Aorta (tissue), 5 donors: ENCODE measurements at regions not wholly inside any gene's neighbourhood (a gene's known extent, or its start where the extent isn't known, plus 50 kb on each side); places are given as distances from the start of the nearest gene placed in this dataset.
A peak's percentile ranks its signal among the peaks of the same experiment; 100 is the strongest.
"Not testable (repeated sequence)": the region's sequence is repeated elsewhere in the genome, so short reads cannot be mapped to it uniquely, and the experiment has no call there.

ENCODE experiments used
- ATAC-seq: fragments of 200-7000 bp; cut with Tn5 transposase; one replicate; pipeline ENCODE4 v1.9.1; 2022; ENCODE audit warnings: moderate library complexity; ENCODE audit not compliant: low FRiP score
- DNase-seq, 2 donors: peaks; one replicate each; pipeline ENCODE4 v3.0.0-alpha.2; 2020
- H3K27ac ChIP-seq, 2 donors: one replicate each; pipeline ENCODE4 v1.5.1; 2013; ENCODE audit warnings: low read length in 2 of 2, mild to moderate bottlenecking in 2 of 2, moderate library complexity in 2 of 2, control low read depth in 1 of 2, inconsistent platforms in 1 of 2, low read depth in 1 of 2
- H3K27me3 ChIP-seq, 2 donors: one replicate each; pipeline ENCODE4 v1.6.1; 2013; ENCODE audit warnings: control low read depth in 1 of 2, low read length in 1 of 2, mild to moderate bottlenecking in 1 of 2, moderate library complexity in 1 of 2; ENCODE audit not compliant: insufficient read depth in 2 of 2, control insufficient read depth in 1 of 2
- H3K36me3 ChIP-seq, 2 donors: one replicate each; pipeline ENCODE4 v1.6.1; 2013; ENCODE audit warnings: control low read depth in 1 of 2, low read length in 1 of 2, mild to moderate bottlenecking in 1 of 2; ENCODE audit not compliant: insufficient read depth in 2 of 2, control insufficient read depth in 1 of 2
- H3K4me1 ChIP-seq, 2 donors: one replicate each; pipeline ENCODE4 v1.6.1; 2013; ENCODE audit warnings: low read length in 2 of 2, control low read depth in 1 of 2, mild to moderate bottlenecking in 1 of 2, moderate library complexity in 1 of 2; ENCODE audit not compliant: insufficient read depth in 2 of 2, control insufficient read depth in 1 of 2
- H3K4me3 ChIP-seq, 2 donors: one replicate each; pipeline ENCODE4 v1.5.1; 2013; ENCODE audit warnings: low read length in 2 of 2, control low read depth in 1 of 2, mild to moderate bottlenecking in 1 of 2
- H3K9me3 ChIP-seq: one replicate; pipeline ENCODE4 v1.6.1; 2013; ENCODE audit warnings: mild to moderate bottlenecking, low read length; ENCODE audit not compliant: control insufficient read depth
- WGBS, 2 donors: extraction: QIAGEN DNeasy Blood & Tissue Kit; methylation state at CpG; one replicate each; pipeline ENCODE4 v1.1.7; 2013; 5-methylcytosine and 5-hydroxymethylcytosine counted together
- intact Hi-C, 2 donors: fragments of 100-400 bp; cut with DNase I; formaldehyde crosslinking; loops; one replicate each; pipeline versions ENCODE4 v1.14.2 to v1.15.0; 2022
- donor health status: healthy with polysubstance abuse.
- donor health status: Bipolar disorder and iron deficiency.
- donor health status: DM: no; HTN: no; CAD: no.
- donor health status: DM: no; HTN: no; CAD: no.
- donor health status: DM: yes; HTN: yes; CAD: no.

DNA sequence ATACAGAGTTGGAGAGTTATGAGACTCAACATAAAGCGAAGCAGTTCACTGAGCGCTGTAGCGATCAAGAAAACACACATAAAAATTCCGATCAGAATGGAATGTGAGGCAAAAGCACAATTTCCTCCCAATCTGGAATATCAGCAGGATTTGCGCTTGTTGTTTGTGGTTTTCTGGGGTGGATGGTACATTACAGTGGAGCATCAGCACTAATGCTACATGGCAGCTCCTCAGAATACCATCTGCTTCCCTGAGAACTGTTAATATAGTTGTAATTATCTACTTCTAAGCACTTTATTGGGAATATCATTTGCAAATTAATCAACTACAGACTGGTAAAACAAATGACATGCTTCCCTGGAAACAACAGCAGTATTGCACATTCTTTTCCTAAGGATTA lies 324.1 kb upstream of the PPARGC1A start:
- DNase-seq (no peak), ATAC-seq (no peak)
- H3K27ac ChIP-seq: no peak overlapping the region
- peaks cover 1% of the 10 kb centered on the region for H3K9me3 ChIP-seq
- H3K4me1 ChIP-seq: no peaks in the 10 kb centered on the region
- intact Hi-C loops: no loop called here
- no peaks in the 10 kb centered on the region for H3K27me3 ChIP-seq
- no peak overlapping the region for H3K4me3 ChIP-seq
- no peaks in the 10 kb centered on the region for H3K36me3 ChIP-seq
- WGBS, 2 donors: 75 to 82% methylated on average over 5 of the region's 5 CpGs

DNA sequence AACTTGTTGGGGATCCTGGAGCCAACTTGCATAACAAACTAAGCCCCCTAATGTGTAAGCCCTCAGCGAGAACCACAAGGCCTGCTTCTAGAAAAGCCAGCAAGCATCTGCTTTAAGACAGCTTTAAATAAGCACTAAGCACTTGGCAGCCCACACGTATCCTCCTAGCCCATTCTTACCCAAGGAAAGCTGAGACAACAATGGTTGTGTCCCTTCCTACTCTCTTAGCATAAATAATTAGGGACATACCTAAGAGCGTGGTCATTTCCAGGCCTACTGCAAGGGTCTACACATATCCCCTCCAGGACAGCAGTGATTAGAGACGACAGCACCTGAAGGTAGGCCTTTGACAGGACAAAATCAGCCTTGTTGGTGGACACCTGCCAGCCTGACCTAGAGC lies 322.8 kb upstream of the PPARGC1A start:
- Histone ChIP-seq H3K4me1 (no peaks in the 10 kb centered on the region), H3K36me3 (no peaks in the 10 kb centered on the region), H3K4me3 (no peak overlapping the region), H3K27ac (no peak overlapping the region), H3K9me3 (no peaks in the 10 kb centered on the region), H3K27me3 (no peaks in the 10 kb centered on the region)
- ATAC-seq (no peak), DNase-seq (no peak)
- 94 to 96% methylated on average over 4 of the region's 4 CpGs for WGBS, 2 donors
- intact Hi-C loops: no loop called here

DNA sequence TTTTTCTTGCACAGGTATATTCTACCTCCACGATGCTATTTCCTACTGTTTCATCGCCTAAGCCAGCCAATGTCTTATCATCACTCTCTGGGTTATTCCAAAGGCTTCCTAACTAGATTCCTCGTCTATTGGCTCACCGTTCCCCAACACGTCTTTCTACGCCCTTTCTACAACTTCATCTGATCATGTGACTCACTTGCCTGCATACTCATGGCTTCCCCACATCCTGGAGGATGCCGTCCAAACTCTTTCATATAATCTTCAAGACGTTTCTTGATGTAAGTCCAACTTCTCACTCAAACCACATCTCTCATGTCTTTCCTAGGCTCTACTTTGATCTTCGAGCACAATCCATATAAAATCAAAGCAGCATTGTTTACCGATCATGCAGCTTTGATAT lies 322.0 kb upstream of the PPARGC1A start:
- no peaks in the 10 kb centered on the region for H3K36me3 ChIP-seq
- ATAC-seq: no peak
- no peak overlapping the region for H3K4me3 ChIP-seq
- H3K9me3 ChIP-seq: no peaks in the 10 kb centered on the region
- H3K27ac ChIP-seq: no peak overlapping the region
- intact Hi-C loops: no loop called here
- no peak for DNase-seq
- H3K27me3 ChIP-seq: no peaks in the 10 kb centered on the region
- H3K4me1 ChIP-seq: no peaks in the 10 kb centered on the region
- WGBS, 2 donors: 88 to 92% methylated on average over 10 of the region's 10 CpGs

DNA sequence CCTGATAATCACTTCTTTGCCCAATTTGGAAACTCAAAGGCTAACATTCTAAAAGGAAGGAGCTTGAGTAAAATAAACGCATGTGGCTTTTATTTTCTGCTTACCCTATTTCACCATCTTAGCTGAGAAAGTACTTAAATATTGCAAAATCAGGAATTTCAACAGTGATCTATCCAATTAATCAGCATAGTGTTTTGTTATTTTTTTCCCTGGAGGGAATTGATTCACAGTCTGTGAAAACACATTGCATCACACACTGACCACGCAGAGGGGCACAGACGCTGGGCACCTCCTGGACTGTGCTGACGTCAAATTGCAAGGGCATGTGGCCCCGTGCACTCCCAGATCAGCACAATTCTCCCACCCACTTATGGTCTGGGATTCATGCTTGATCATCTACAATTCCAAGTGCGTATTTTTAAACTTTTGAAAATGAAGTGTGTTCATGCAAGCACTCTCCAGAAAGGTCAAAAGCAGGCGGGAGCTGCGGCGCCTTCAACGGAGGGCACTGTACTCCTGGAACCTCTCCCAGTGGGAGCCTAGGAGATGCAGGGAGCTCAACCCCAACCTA lies 320.6 kb upstream of the PPARGC1A start:
- no peaks in the 10 kb centered on the region for H3K4me1 ChIP-seq
- no peaks in the 10 kb centered on the region for H3K36me3 ChIP-seq
- H3K9me3 ChIP-seq: no peaks in the 10 kb centered on the region
- H3K27ac ChIP-seq: no peak overlapping the region
- no peak overlapping the region for H3K4me3 ChIP-seq
- peak; percentile 82 for ATAC-seq
- intact Hi-C loops: no loop called here
- WGBS, 2 donors: 17 to 26% methylated on average over 10 of the region's 10 CpGs
- DNase-seq: peak; percentile 67 to 85
- no peaks in the 10 kb centered on the region for H3K27me3 ChIP-seq

DNA sequence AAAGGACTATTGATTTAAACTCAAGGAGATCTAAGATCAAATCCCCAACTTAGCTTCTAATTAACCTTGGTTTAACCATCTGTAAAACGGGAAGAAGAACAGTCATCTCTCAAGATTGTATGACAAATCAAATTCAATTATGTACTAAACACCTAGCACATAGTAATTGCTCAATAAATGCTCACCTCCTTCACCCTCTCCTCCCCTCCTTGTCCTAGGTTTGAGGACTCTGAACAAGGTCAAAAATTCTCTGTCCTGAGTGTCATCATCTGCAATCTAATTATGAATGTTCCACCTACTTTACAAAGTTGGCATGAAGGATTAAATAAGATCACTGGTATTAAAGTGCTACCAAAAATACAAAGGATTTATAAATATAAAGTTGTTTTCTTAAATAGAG lies 320.1 kb upstream of the PPARGC1A start:
- DNase-seq: no peak
- H3K9me3 ChIP-seq: no peaks in the 10 kb centered on the region
- intact Hi-C loops: no loop called here
- H3K4me1 ChIP-seq: no peaks in the 10 kb centered on the region
- no peak overlapping the region for H3K4me3 ChIP-seq
- WGBS, 2 donors: 85 to 94% methylated on average over 1 of the region's 1 CpG
- H3K27me3 ChIP-seq: no peaks in the 10 kb centered on the region
- no peak for ATAC-seq
- no peak overlapping the region for H3K27ac ChIP-seq
- no peaks in the 10 kb centered on the region for H3K36me3 ChIP-seq

DNA sequence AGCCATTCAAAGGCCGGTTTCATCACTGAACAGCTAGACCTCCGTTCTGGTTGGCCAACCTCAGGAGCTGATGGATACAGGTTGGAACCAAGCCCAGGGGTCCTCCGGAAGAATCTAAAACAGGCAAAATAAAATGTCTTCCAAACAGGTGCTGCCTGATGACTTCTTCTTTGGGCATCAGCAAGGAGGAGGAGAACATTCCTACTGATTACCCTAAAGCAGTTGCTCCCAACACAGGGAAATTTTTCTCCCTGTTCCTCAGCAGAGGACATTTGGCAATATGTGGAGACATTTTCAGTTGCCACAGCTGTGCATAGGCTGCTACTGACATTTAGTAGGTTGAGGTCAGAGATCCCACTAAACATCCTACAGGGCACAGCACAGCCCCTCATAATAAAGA lies 319.3 kb upstream of the PPARGC1A start:
- intact Hi-C loops: no loop called here
- ATAC-seq: no peak
- Histone ChIP-seq H3K27ac (no peak overlapping the region), H3K27me3 (peaks cover 0 to under 1% of the 10 kb centered on the region in 2 donors), H3K36me3 (no peaks in the 10 kb centered on the region), H3K9me3 (no peaks in the 10 kb centered on the region), H3K4me3 (no peak overlapping the region), H3K4me1 (no peaks in the 10 kb centered on the region)
- 94 to 95% methylated on average over 3 of the region's 3 CpGs for WGBS, 2 donors
- DNase-seq: no peak

DNA sequence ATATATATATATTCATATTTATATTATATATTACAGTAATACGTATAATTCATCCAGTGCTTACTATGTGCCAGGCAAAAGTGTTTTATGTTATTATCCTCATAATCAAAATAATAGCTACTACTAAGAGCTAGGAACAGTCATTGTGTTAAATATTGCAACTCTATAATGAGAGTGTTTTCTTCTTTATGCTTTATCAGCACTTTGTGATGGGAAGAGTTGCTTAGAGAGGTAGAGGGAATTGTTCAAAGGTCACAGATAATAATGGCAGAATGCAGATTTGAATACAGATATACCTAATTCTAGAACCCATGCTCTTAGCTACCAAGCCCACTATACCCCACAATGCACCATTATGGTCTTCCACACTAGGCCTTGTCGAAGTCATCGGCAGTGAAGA lies 318.8 kb upstream of the PPARGC1A start:
- WGBS, 2 donors: 96 to 98% methylated on average over 3 of the region's 3 CpGs
- intact Hi-C loops: no loop called here
- H3K27me3 ChIP-seq: peaks cover 0 to 2% of the 10 kb centered on the region in 2 donors

DNA sequence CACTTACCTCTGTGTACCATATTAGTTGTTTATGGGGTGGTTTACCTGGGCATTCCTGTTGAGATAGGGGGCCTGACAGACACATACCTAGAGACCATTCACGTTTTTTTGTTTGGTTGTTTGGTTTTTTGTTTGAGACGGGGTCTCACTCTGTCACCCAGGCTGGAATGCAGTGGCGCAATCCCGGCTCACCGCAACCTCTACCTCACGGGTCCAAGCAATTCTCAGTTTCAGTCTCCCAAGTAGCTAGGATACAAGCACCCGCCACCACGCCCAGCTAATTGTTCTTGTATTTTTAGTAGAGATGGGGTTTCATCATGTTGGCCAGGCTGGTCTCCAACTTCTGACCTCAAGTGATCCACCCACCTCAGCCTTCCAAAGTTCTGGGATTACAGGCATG lies 314.9 kb upstream of the PPARGC1A start:
- H3K36me3 ChIP-seq, H3K4me1 ChIP-seq, intact Hi-C loops, H3K4me3 ChIP-seq, ATAC-seq, H3K27me3 ChIP-seq, H3K9me3 ChIP-seq, H3K27ac ChIP-seq, DNase-seq: not testable (repeated sequence)
- WGBS, 2 donors: 82 to 88% methylated on average over 8 of the region's 8 CpGs

More for the DNA sequence above, 318.8 kb upstream of the PPARGC1A start:
- H3K4me3 ChIP-seq: no peak overlapping the region
- no peaks in the 10 kb centered on the region for H3K36me3 ChIP-seq
- no peak overlapping the region for H3K27ac ChIP-seq
- H3K9me3 ChIP-seq: no peaks in the 10 kb centered on the region
- H3K4me1 ChIP-seq: no peaks in the 10 kb centered on the region
- no peak for ATAC-seq
- no peak for DNase-seq

DNA sequence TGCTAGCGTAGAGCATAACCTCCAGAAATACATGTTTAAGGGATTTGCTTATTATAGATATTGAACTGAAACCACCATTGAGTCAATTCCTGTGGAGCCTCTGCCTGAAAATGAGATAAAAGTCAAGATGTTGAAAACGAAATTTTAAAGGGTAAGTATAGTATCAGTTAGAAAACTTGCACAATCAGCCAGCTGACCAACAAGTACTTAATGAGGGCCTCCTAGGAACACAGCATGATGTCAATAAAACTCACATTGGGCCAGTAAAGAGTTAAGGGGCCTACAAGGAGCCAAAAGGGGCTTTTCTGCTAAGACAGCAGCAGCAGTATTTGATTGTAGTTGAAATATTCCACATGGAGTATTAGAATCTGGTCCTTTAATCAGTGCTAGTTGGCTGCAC lies 314.1 kb upstream of the PPARGC1A start:
- H3K4me1 ChIP-seq: no peaks in the 10 kb centered on the region
- WGBS, 2 donors: 82 to 89% methylated on average over 2 of the region's 2 CpGs
- no peaks in the 10 kb centered on the region for H3K36me3 ChIP-seq
- H3K27me3 ChIP-seq: peaks cover 0 to 2% of the 10 kb centered on the region in 2 donors
- no peak for DNase-seq
- intact Hi-C loops: no loop called here
- no peak overlapping the region for H3K4me3 ChIP-seq
- no peak for ATAC-seq
- no peaks in the 10 kb centered on the region for H3K9me3 ChIP-seq
- no peak overlapping the region for H3K27ac ChIP-seq
